NB4 (cell line): ENCODE measurements at regions not wholly inside any gene's neighbourhood (a gene's known extent, or its start where the extent isn't known, plus 50 kb on each side); places are given as distances from the start of the nearest gene placed in this dataset.

Experiments
- CTCF ChIP-seq: IDR thresholded peaks from one replicate; pipeline ENCODE4 v1.5.1; 2012; ENCODE audit warnings: low read depth, low read length
- MAX ChIP-seq: IDR thresholded peaks from 2 replicates; pipeline ENCODE4 v1.6.1; 2011; ENCODE audit warnings: low read depth, low read length
- POLR2A ChIP-seq: IDR thresholded peaks from 2 replicates; pipeline ENCODE4 v1.6.1; 2011; ENCODE audit warnings: mild to moderate bottlenecking; ENCODE audit not compliant: insufficient read length; ENCODE audit errors: extremely low read depth

- TF ChIP-seq CTCF (no peak), POLR2A (no peak), MAX (no peak)
These were observed 87.6 kb upstream of the MC3R start for GRCh38 chr20:56160956-56161355.
